Neural cell (in vitro differentiated cells): ENCODE measurements at regions not wholly inside any gene's neighbourhood (a gene's known extent, or its start where the extent isn't known, plus 50 kb on each side); places are given as distances from the start of the nearest gene placed in this dataset.

ENCODE experiments used
- CTCF ChIP-seq: fragments of 450-650 bp; IDR thresholded peaks from 2 replicates; pipeline ENCODE4 v1.5.1; 2014; ENCODE audit warnings: antibody characterized with exemption, mild to moderate bottlenecking, moderate library complexity; ENCODE audit not compliant: poor library complexity, severe bottlenecking
- EP300 ChIP-seq: fragments of 450-650 bp; conservative IDR thresholded peaks from 2 replicates; pipeline ENCODE4 v1.6.1; 2014; ENCODE audit warnings: antibody characterized with exemption, mild to moderate bottlenecking, moderate library complexity; ENCODE audit not compliant: poor library complexity, severe bottlenecking
- EZH2 ChIP-seq: fragments of 200-600, 300-800 bp; shearing (Covaris generic), sonication (generic); IDR thresholded peaks from 2 replicates; pipeline ENCODE4 v1.6.1; 2014; ENCODE audit warnings: antibody characterized with exemption, low read length, borderline replicate concordance, mild to moderate bottlenecking; ENCODE audit not compliant: insufficient read depth, poor library complexity, severe bottlenecking
- REST ChIP-seq: IDR thresholded peaks from 2 replicates; pipeline ENCODE4 v1.6.1; 2012; ENCODE audit warnings: borderline replicate concordance
- SMC3 ChIP-seq: fragments of 450-650 bp; conservative IDR thresholded peaks from 2 replicates; pipeline ENCODE4 v1.6.1; 2014; ENCODE audit warnings: antibody characterized with exemption, mild to moderate bottlenecking, moderate library complexity; ENCODE audit not compliant: poor library complexity

GRCh38 chr5:158308429-158309025 lies 449.6 kb upstream of the CLINT1 start:
- no peak for TF ChIP-seq EP300
- TF ChIP-seq EZH2: no peak
- no peak for TF ChIP-seq CTCF
- TF ChIP-seq SMC3: no peak
- TF ChIP-seq REST: no peak
